ENCODE measurements at regions not wholly inside any gene's neighbourhood (a gene's known extent, or its start where the extent isn't known, plus 50 kb on each side); places are given as distances from the start of the nearest gene placed in this dataset.

DNA sequence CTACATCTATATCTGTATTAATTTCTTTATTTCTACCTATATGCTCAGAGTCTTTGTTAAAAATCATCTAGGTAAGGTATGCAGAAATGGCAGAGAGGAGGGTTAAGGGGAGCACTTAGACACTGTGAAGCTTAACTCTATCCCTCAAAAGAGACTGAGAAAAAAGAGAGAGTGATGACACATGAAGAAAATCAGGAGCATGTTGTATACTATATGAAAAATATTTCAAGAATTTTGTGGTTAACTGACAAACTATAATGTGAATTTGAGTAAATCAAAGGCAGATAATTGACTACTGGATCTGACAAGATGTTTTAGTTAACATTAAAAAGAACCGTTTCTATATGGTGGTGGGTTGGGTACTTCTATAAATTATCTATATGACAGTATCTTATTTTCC lies 1814.2 kb upstream of the SEL1L start:
- no peak for TF ChIP-seq POLR2A (IDR thresholded peaks at IDR 0.05; ENCODE audit: low read depth, low read length)
- TF ChIP-seq, protein P1, sequence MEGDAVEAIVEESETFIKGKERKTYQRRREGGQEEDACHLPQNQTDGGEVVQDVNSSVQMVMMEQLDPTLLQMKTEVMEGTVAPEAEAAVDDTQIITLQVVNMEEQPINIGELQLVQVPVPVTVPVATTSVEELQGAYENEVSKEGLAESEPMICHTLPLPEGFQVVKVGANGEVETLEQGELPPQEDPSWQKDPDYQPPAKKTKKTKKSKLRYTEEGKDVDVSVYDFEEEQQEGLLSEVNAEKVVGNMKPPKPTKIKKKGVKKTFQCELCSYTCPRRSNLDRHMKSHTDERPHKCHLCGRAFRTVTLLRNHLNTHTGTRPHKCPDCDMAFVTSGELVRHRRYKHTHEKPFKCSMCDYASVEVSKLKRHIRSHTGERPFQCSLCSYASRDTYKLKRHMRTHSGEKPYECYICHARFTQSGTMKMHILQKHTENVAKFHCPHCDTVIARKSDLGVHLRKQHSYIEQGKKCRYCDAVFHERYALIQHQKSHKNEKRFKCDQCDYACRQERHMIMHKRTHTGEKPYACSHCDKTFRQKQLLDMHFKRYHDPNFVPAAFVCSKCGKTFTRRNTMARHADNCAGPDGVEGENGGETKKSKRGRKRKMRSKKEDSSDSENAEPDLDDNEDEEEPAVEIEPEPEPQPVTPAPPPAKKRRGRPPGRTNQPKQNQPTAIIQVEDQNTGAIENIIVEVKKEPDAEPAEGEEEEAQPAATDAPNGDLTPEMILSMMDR (IDR thresholded peaks at IDR 0.05; ENCODE audit: extremely low read depth in 1 of 2, insufficient read depth in 1 of 2, low read depth in 1 of 2, low read length in 2 of 2), result no peak
- TF ChIP-seq GATA2 (IDR thresholded peaks at IDR 0.05; ENCODE audit: insufficient read depth, insufficient read length, low read depth, low read length), result no peak
- no peak for TF ChIP-seq POLR2AphosphoS5 (IDR thresholded peaks at IDR 0.05; ENCODE audit: insufficient read depth, low read depth, low read length)
- TF ChIP-seq, protein P2, sequence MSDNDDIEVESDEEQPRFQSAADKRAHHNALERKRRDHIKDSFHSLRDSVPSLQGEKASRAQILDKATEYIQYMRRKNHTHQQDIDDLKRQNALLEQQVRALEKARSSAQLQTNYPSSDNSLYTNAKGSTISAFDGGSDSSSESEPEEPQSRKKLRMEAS (IDR thresholded peaks at IDR 0.05; ENCODE audit: insufficient read depth, insufficient read length), result no peak
